HCT116 (cell line): ENCODE measurements at regions not wholly inside any gene's neighbourhood (a gene's known extent, or its start where the extent isn't known, plus 50 kb on each side); places are given as distances from the start of the nearest gene placed in this dataset.

ENCODE experiments used
- ATAC-seq: fragments of 200-7000 bp; cut with Tn5 transposase; 2 replicates; pipeline ENCODE4 v1.9.1; 2020; ENCODE audit warnings: mild to moderate bottlenecking, moderate library complexity
- BruUV-seq: library from RNA; stranded (reverse); fragments of 400-500 nt; replicated peaks from 2 replicates; lab custom pipeline; 2021; lab: Mats Ljungman, UMichigan
- CTCF ChIA-PET: fragments of 300-600 bp; sonication (Branson Sonifier 250); formaldehyde crosslinking; loops from one replicate; lab custom pipeline; 2021; ENCODE audit warnings: antibody characterized with exemption; lab: Charles Lee
- POLR2A ChIA-PET: fragments of 300-600, 350-600 bp; sonication (Branson Sonifier 250); formaldehyde crosslinking; loops from one replicate; lab custom pipeline; 2021; ENCODE audit warnings: antibody characterized with exemption; lab: Charles Lee
- RAD21 ChIA-PET, 2 experiments: fragments of 300-600 bp; sonication (Branson Sonifier 250); formaldehyde crosslinking; loops; one replicate each; lab custom pipeline; 2023; ENCODE audit warnings: low total read pairs in 2 of 2; ENCODE audit not compliant: uncharacterized antibody in 2 of 2, unreplicated experiment in 2 of 2, low non-redundant PET in 1 of 2; lab: Charles Lee
- DNase-seq: peaks from one replicate; pipeline ENCODE4 v3.0.0-alpha.2; 2010; ENCODE audit warnings: low read depth, low spot score
- H2AFZ ChIP-seq: fragments of 200-600 bp; shearing (Covaris generic), sonication (generic); 2 replicates; pipeline ENCODE4 v1.6.1; 2017; ENCODE audit warnings: low read depth, mixed run types, mixed read lengths, antibody characterized with exemption, low read length; ENCODE audit not compliant: poor library complexity, severe bottlenecking
- H3K27ac ChIP-seq: 2 replicates; pipeline ENCODE4 v1.5.1; 2012; ENCODE audit warnings: low read depth, low read length
- H3K27me3 ChIP-seq: fragments of 200-600 bp; sonication (generic); 2 replicates; pipeline ENCODE4 v1.6.1; 2016; ENCODE audit warnings: mixed run types, low read length, mixed read lengths; ENCODE audit not compliant: insufficient read depth
- H3K36me3 ChIP-seq, 2 experiments: fragments of 200-500 bp in 1 of 2; fragments of 200-600 bp in 1 of 2; sonication (Bioruptor generic) in 1 of 2; sonication (generic) in 1 of 2; 2 replicates each; pipeline versions ENCODE4 v1.5.1 to v1.6.1; 2014 to 2016; ENCODE audit warnings: low read length in 2 of 2, inconsistent platforms in 1 of 2, mixed read lengths in 1 of 2, mixed run types in 1 of 2; ENCODE audit not compliant: insufficient read depth in 2 of 2, control insufficient read depth in 1 of 2
- H3K4me1 ChIP-seq, 2 experiments: fragments of 200-600 bp in 1 of 2; sonication (generic) in 1 of 2; 2 replicates each; pipeline versions ENCODE4 v1.5.1 to v1.6.1; 2012 to 2017; ENCODE audit warnings: low read length in 2 of 2, inconsistent platforms in 1 of 2, mild to moderate bottlenecking in 1 of 2, mixed read lengths in 1 of 2, mixed run types in 1 of 2, moderate library complexity in 1 of 2; ENCODE audit not compliant: insufficient read depth in 2 of 2, control insufficient read depth in 1 of 2
- H3K4me2 ChIP-seq: fragments of 200-600 bp; sonication (generic); 2 replicates; pipeline ENCODE4 v1.6.1; 2017; ENCODE audit warnings: mixed run types, low read length, mixed read lengths
- H3K4me3 ChIP-seq, 2 experiments: fragments of 200-600 bp in 1 of 2; sonication (generic) in 1 of 2; replicated peaks in 1 of 2; 2 replicates each; pipeline ENCODE4 v1.5.1; 2011 to 2016; ENCODE audit warnings: low read length in 2 of 2, control low read depth in 1 of 2, low read depth in 1 of 2, mild to moderate bottlenecking in 1 of 2, mixed read lengths in 1 of 2, mixed run types in 1 of 2
- H3K79me2 ChIP-seq: fragments of 200-600 bp; sonication (generic); 2 replicates; pipeline ENCODE4 v1.6.1; 2017; ENCODE audit warnings: mild to moderate bottlenecking, mixed run types, low read length, moderate library complexity, mixed read lengths; ENCODE audit not compliant: insufficient read depth
- H3K9ac ChIP-seq: fragments of 200-600 bp; sonication (generic); 2 replicates; pipeline ENCODE4 v1.6.1; 2016; ENCODE audit warnings: low read length, mixed read lengths
- H3K9me2 ChIP-seq: fragments of 200-600 bp; sonication (generic), shearing (Covaris generic); 2 replicates; pipeline ENCODE4 v1.6.1; 2017; ENCODE audit warnings: mixed run types, mild to moderate bottlenecking, moderate library complexity; ENCODE audit not compliant: insufficient read depth
- H3K9me3 ChIP-seq, 2 experiments: fragments of 200-500 bp in 1 of 2; fragments of 200-600 bp in 1 of 2; sonication (Bioruptor generic) in 1 of 2; sonication (generic) in 1 of 2; 2 replicates each; pipeline ENCODE4 v1.6.1; 2014 to 2017; ENCODE audit warnings: low read length in 2 of 2, mixed read lengths in 2 of 2, inconsistent platforms in 1 of 2, low read depth in 1 of 2, mild to moderate bottlenecking in 1 of 2, mixed run types in 1 of 2, moderate library complexity in 1 of 2; ENCODE audit not compliant: control insufficient read depth in 1 of 2, insufficient read depth in 1 of 2
- H4K20me1 ChIP-seq: fragments of 200-600 bp; sonication (generic), shearing (Covaris generic); 2 replicates; pipeline ENCODE4 v1.6.1; 2017; ENCODE audit warnings: mixed run types, mild to moderate bottlenecking, moderate library complexity; ENCODE audit not compliant: insufficient read depth
- CBX3 ChIP-seq: IDR thresholded peaks from 2 replicates; pipeline ENCODE4 v1.6.1; 2012; ENCODE audit warnings: low read depth
- CEBPB ChIP-seq: IDR thresholded peaks from 2 replicates; pipeline ENCODE4 v1.6.1; 2012; ENCODE audit warnings: low read depth
- EGR1 ChIP-seq: IDR thresholded peaks from 2 replicates; pipeline ENCODE4 v1.6.1; 2012; ENCODE audit warnings: low read depth
- ELF1 ChIP-seq: IDR thresholded peaks from 2 replicates; pipeline ENCODE4 v1.6.1; 2012; ENCODE audit warnings: low read depth, borderline replicate concordance
- EZH2 ChIP-seq: fragments of 200-600 bp; sonication (generic); IDR thresholded peaks from 2 replicates; pipeline ENCODE4 v1.6.1; 2017; ENCODE audit warnings: antibody characterized with exemption, mixed run types
- EZH2phosphoT487 ChIP-seq: fragments of 200-600 bp; IDR thresholded peaks from 2 replicates; pipeline ENCODE4 v1.6.1; 2018; ENCODE audit warnings: antibody characterized with exemption, borderline replicate concordance
- FOSL1 ChIP-seq: IDR thresholded peaks from 2 replicates; pipeline ENCODE4 v1.6.1; 2012; ENCODE audit warnings: low read depth
- MAX ChIP-seq: IDR thresholded peaks from 2 replicates; pipeline ENCODE4 v1.6.1; 2012
- POLR2A ChIP-seq: IDR thresholded peaks from 2 replicates; pipeline ENCODE4 v1.7.0; 2011; ENCODE audit warnings: borderline replicate concordance; ENCODE audit not compliant: insufficient read depth, insufficient read length; ENCODE audit errors: extremely low read depth
- POLR2AphosphoS5 ChIP-seq: IDR thresholded peaks from 2 replicates; pipeline ENCODE4 v1.6.1; 2011; ENCODE audit warnings: mild to moderate bottlenecking, low read depth, low read length, moderate library complexity
- RAD21 ChIP-seq: IDR thresholded peaks from 2 replicates; pipeline ENCODE4 v1.6.1; 2012; ENCODE audit warnings: low read depth, mild to moderate bottlenecking
- REST ChIP-seq: IDR thresholded peaks from 2 replicates; pipeline ENCODE4 v1.6.1; 2012; ENCODE audit warnings: low read depth
- SP1 ChIP-seq: IDR thresholded peaks from 2 replicates; pipeline ENCODE4 v1.6.1; 2012; ENCODE audit warnings: low read depth
- SRF ChIP-seq: IDR thresholded peaks from 2 replicates; pipeline ENCODE4 v1.6.1; 2012; ENCODE audit warnings: low read depth
- TCF7L2 ChIP-seq: IDR thresholded peaks from 2 replicates; pipeline ENCODE4 v1.7.0; 2011; ENCODE audit warnings: borderline replicate concordance, inconsistent platforms; ENCODE audit not compliant: insufficient read depth, insufficient read length; ENCODE audit errors: extremely low read depth
- YY1 ChIP-seq: IDR thresholded peaks from 2 replicates; pipeline ENCODE4 v1.6.1; 2011; ENCODE audit warnings: low read length, low read depth, moderate library complexity, mild to moderate bottlenecking; ENCODE audit not compliant: insufficient replicate concordance; ENCODE audit errors: extremely low read depth
- intact Hi-C: fragments of 100-400 bp; cut with micrococcal nuclease; formaldehyde crosslinking; loops from 2 replicates; pipeline ENCODE4 v1.10.0; 2022
- TF ChIP-seq, protein P1 (sequence below): IDR thresholded peaks from 2 replicates; pipeline ENCODE4 v1.6.1; 2012
- TF ChIP-seq, protein P2 (sequence below), 3 experiments: fragments of 200-600 bp in 1 of 3; sonication (generic) in 1 of 3; IDR thresholded peaks in 2 of 3; conservative IDR thresholded peaks in 1 of 3; 2 replicates each; pipeline ENCODE4 v1.5.1; 2012 to 2017; ENCODE audit warnings: low read depth in 2 of 3, low read length in 2 of 3, antibody characterized with exemption in 1 of 3, borderline replicate concordance in 1 of 3, control low read depth in 1 of 3, mild to moderate bottlenecking in 1 of 3, mixed read lengths in 1 of 3, mixed run types in 1 of 3, moderate library complexity in 1 of 3; ENCODE audit not compliant: insufficient read depth in 1 of 3

GRCh38 chr3:30187366-30187765 lies 419.0 kb upstream of the TGFBR2 start:
- H3K4me3 ChIP-seq: no peak overlapping the region
- no peak overlapping the region for H2AFZ ChIP-seq
- no peaks in the 10 kb centered on the region for H3K79me2 ChIP-seq
- intact Hi-C loops: no loop called here
- ChIA-PET RAD21 (no interaction called here), POLR2A (no interaction called here), CTCF (no interaction called here)
- no peaks in the 10 kb centered on the region for H3K9me2 ChIP-seq
- H3K27me3 ChIP-seq: no peaks in the 10 kb centered on the region
- no peak for ATAC-seq
- no peak overlapping the region for H3K9ac ChIP-seq
- no peak overlapping the region for H3K27ac ChIP-seq
- no peak overlapping the region for H3K4me2 ChIP-seq
- H3K4me1 ChIP-seq: no peaks in the 10 kb centered on the region
- no peak for DNase-seq
- H4K20me1 ChIP-seq: no peaks in the 10 kb centered on the region
- no peaks in the 10 kb centered on the region for H3K36me3 ChIP-seq
- TF ChIP-seq TCF7L2 (no peak), POLR2AphosphoS5 (no peak), REST (no peak), EGR1 (no peak), SRF (no peak), YY1 (no peak), CEBPB (no peak), POLR2A (no peak), FOSL1 (no peak), ELF1 (no peak), EZH2 (no peak), SP1 (no peak), CBX3 (no peak), MAX (no peak), EZH2phosphoT487 (no peak), RAD21 (no peak)
- TF ChIP-seq, protein P1, sequence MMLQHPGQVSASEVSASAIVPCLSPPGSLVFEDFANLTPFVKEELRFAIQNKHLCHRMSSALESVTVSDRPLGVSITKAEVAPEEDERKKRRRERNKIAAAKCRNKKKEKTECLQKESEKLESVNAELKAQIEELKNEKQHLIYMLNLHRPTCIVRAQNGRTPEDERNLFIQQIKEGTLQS: no peak
- TF ChIP-seq, protein P2, sequence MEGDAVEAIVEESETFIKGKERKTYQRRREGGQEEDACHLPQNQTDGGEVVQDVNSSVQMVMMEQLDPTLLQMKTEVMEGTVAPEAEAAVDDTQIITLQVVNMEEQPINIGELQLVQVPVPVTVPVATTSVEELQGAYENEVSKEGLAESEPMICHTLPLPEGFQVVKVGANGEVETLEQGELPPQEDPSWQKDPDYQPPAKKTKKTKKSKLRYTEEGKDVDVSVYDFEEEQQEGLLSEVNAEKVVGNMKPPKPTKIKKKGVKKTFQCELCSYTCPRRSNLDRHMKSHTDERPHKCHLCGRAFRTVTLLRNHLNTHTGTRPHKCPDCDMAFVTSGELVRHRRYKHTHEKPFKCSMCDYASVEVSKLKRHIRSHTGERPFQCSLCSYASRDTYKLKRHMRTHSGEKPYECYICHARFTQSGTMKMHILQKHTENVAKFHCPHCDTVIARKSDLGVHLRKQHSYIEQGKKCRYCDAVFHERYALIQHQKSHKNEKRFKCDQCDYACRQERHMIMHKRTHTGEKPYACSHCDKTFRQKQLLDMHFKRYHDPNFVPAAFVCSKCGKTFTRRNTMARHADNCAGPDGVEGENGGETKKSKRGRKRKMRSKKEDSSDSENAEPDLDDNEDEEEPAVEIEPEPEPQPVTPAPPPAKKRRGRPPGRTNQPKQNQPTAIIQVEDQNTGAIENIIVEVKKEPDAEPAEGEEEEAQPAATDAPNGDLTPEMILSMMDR (IDR thresholded peaks at IDR 0.05 in 2 of 3, conservative IDR thresholded peaks at IDR 0.05 in 1 of 3; ENCODE audit: borderline replicate concordance in 1 of 3, insufficient read depth in 1 of 3, low read depth in 2 of 3, low read length in 2 of 3): no peak
- H3K9me3 ChIP-seq: no peaks in the 10 kb centered on the region
- BruUV-seq: no TSS peak
